Ascending aorta (tissue), 2 donors: ENCODE measurements at regions not wholly inside any gene's neighbourhood (a gene's known extent, or its start where the extent isn't known, plus 50 kb on each side); places are given as distances from the start of the nearest gene placed in this dataset.
"Not testable (repeated sequence)": the region's sequence is repeated elsewhere in the genome, so short reads cannot be mapped to it uniquely, and the experiment has no call there.

Experiments used
- DNase-seq, 2 donors: peaks; one replicate each; pipeline ENCODE4 v3.0.0-alpha.2; 2019; ENCODE audit warnings: low spot score in 2 of 2
- H3K27ac ChIP-seq, 2 donors: fragments of 200-600 bp; sonication (generic); one replicate each; pipeline ENCODE4 v1.5.1; 2016 to 2017; ENCODE audit warnings: mild to moderate bottlenecking in 1 of 2
- H3K27me3 ChIP-seq: fragments of 200-600 bp; sonication (generic); one replicate; pipeline ENCODE4 v1.5.1; 2017
- H3K36me3 ChIP-seq, 2 donors: fragments of 200-600 bp; sonication (generic); one replicate each; pipeline ENCODE4 v1.5.1; 2016
- H3K4me1 ChIP-seq, 2 donors: fragments of 200-600 bp; sonication (generic); one replicate each; pipeline ENCODE4 v1.5.1; 2016 to 2017; ENCODE audit warnings: mild to moderate bottlenecking in 1 of 2
- H3K4me3 ChIP-seq, 2 donors: fragments of 200-600 bp; sonication (generic); one replicate each; pipeline ENCODE4 v1.5.1; 2016 to 2017; ENCODE audit warnings: mild to moderate bottlenecking in 1 of 2
- H3K9me3 ChIP-seq, 2 donors: fragments of 200-600 bp; sonication (generic); one replicate each; pipeline ENCODE4 v1.5.1; 2016
- intact Hi-C: fragments of 100-400 bp; cut with DNase I; formaldehyde crosslinking; loops from one replicate; pipeline ENCODE4 v1.15.1; 2023
- TF ChIP-seq, protein P1 (sequence below), 3 experiments: fragments of 200-600 bp in 2 of 3; fragments of 450-650 bp in 1 of 3; sonication (generic) in 2 of 3; IDR thresholded peaks; one replicate each; pipeline ENCODE4 v1.5.1; 2016 to 2019; ENCODE audit warnings: antibody characterized with exemption in 3 of 3, mild to moderate bottlenecking in 1 of 3, moderate library complexity in 1 of 3

DNA sequence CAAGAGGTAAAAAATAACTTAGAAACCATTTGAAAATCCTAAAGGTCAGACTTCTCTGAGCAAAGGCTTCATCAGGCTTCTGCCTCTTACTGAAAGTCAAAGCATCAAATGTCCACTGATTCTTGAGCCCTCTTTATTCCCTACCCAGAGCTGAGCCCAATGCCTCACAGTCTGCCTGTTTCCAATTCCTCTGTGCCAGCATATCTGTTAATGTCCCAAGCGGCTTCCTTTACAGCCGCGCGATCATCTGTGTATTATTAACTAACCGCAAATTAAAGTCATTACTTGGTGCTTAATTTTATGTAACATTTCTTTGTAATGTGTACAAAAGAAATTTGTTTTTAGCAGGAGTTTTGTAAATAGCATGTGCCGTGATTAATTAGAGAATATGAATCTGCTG lies 418.8 kb upstream of the HNRNPA3 start:
- no peaks in the 10 kb centered on the region for H3K4me1 ChIP-seq
- DNase-seq, result no peak
- TF ChIP-seq, protein P1, sequence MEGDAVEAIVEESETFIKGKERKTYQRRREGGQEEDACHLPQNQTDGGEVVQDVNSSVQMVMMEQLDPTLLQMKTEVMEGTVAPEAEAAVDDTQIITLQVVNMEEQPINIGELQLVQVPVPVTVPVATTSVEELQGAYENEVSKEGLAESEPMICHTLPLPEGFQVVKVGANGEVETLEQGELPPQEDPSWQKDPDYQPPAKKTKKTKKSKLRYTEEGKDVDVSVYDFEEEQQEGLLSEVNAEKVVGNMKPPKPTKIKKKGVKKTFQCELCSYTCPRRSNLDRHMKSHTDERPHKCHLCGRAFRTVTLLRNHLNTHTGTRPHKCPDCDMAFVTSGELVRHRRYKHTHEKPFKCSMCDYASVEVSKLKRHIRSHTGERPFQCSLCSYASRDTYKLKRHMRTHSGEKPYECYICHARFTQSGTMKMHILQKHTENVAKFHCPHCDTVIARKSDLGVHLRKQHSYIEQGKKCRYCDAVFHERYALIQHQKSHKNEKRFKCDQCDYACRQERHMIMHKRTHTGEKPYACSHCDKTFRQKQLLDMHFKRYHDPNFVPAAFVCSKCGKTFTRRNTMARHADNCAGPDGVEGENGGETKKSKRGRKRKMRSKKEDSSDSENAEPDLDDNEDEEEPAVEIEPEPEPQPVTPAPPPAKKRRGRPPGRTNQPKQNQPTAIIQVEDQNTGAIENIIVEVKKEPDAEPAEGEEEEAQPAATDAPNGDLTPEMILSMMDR (IDR thresholded peaks at IDR 0.05), result no peak
- no peaks in the 10 kb centered on the region for H3K36me3 ChIP-seq
- no peak overlapping the region for H3K27ac ChIP-seq
- no peaks in the 10 kb centered on the region for H3K9me3 ChIP-seq
- intact Hi-C loops, result no loop called here
- H3K4me3 ChIP-seq, result no peak overlapping the region
- H3K27me3 ChIP-seq, result no peaks in the 10 kb centered on the region

DNA sequence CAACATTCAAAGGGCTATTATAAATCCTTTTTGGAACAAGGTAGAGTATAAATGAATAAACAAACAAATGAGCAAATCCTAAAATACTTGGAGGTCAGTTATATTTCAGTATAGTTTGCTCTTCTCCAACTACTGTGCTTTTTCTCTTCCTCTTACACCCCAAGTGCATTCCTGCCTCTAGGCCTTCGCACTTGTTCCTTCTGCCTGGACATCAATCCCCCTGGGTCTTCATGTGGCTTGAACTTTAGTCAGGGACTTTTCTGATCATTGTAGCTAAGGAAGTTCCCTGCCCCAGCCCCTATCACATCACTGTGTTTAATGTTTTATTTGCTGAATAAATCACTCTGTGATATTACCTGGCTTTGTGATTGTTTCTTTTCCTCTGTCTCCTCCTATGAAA lies 418.2 kb upstream of the HNRNPA3 start:
- no peak overlapping the region for H3K27ac ChIP-seq
- no peaks in the 10 kb centered on the region for H3K36me3 ChIP-seq
- intact Hi-C loops, result no loop called here
- TF ChIP-seq, protein P1 (IDR thresholded peaks at IDR 0.05), result no peak
- H3K4me1 ChIP-seq, result no peaks in the 10 kb centered on the region
- no peaks in the 10 kb centered on the region for H3K27me3 ChIP-seq
- no peak for DNase-seq
- H3K4me3 ChIP-seq, result no peak overlapping the region
- no peaks in the 10 kb centered on the region for H3K9me3 ChIP-seq

- TF ChIP-seq, protein P1 (IDR thresholded peaks at IDR 0.05), result no peak
- intact Hi-C loops, result no loop called here
- DNase-seq, result no peak
- H3K27ac ChIP-seq, result no peak overlapping the region
- H3K36me3 ChIP-seq, result no peaks in the 10 kb centered on the region
- H3K9me3 ChIP-seq, result no peaks in the 10 kb centered on the region
- H3K4me1 ChIP-seq, result no peaks in the 10 kb centered on the region
- H3K27me3 ChIP-seq, result no peaks in the 10 kb centered on the region
- no peak overlapping the region for H3K4me3 ChIP-seq
Measured at GRCh38 chr2:176795823-176796222, 416.8 kb upstream of the HNRNPA3 start.

- H3K27ac ChIP-seq, H3K36me3 ChIP-seq, DNase-seq, H3K27me3 ChIP-seq, intact Hi-C loops, H3K4me3 ChIP-seq, H3K4me1 ChIP-seq, H3K9me3 ChIP-seq: not testable (repeated sequence)
Measured at GRCh38 chr2:176796677-176797076, 415.9 kb upstream of the HNRNPA3 start.

GRCh38 chr2:176804392-176804791 lies 408.2 kb upstream of the HNRNPA3 start:
- H3K4me3 ChIP-seq, result no peak overlapping the region
- TF ChIP-seq, protein P1 (IDR thresholded peaks at IDR 0.05), result no peak
- H3K27me3 ChIP-seq, result no peaks in the 10 kb centered on the region
- no peaks in the 10 kb centered on the region for H3K36me3 ChIP-seq
- no peaks in the 10 kb centered on the region for H3K4me1 ChIP-seq
- H3K9me3 ChIP-seq, result no peaks in the 10 kb centered on the region
- no peak for DNase-seq
- H3K27ac ChIP-seq, result no peak overlapping the region
- intact Hi-C loops, result no loop called here

- H3K36me3 ChIP-seq, result no peaks in the 10 kb centered on the region
- TF ChIP-seq, protein P1 (IDR thresholded peaks at IDR 0.05), result no peak
- no peak for DNase-seq
- no peaks in the 10 kb centered on the region for H3K9me3 ChIP-seq
- no peak overlapping the region for H3K27ac ChIP-seq
- H3K4me3 ChIP-seq, result no peak overlapping the region
- no peaks in the 10 kb centered on the region for H3K4me1 ChIP-seq
- intact Hi-C loops, result no loop called here
- H3K27me3 ChIP-seq, result no peaks in the 10 kb centered on the region
Measured at GRCh38 chr2:176805345-176805744, 407.2 kb upstream of the HNRNPA3 start.
